Stimulated activated naive CD8-positive, alpha-beta T cell treated with anti-CD3 and anti-CD28 coated beads, Interleukin-15, Interleukin-2, amounts not matched to agents 100 U/mL and 50 U/mL, for 24 hours (primary cell): ENCODE measurements at regions not wholly inside any gene's neighbourhood (a gene's known extent, or its start where the extent isn't known, plus 50 kb on each side); places are given as distances from the start of the nearest gene placed in this dataset.
"Not testable (repeated sequence)": the region's sequence is repeated elsewhere in the genome, so short reads cannot be mapped to it uniquely, and the experiment has no call there.

Experiments used
- ATAC-seq: fragments of 150-1000 bp; cut with Tn5 transposase; one replicate; pipeline ENCODE4 v1.10.0; 2021
- DNase-seq: peaks from one replicate; pipeline ENCODE4 v3.0.0; 2021

DNA sequence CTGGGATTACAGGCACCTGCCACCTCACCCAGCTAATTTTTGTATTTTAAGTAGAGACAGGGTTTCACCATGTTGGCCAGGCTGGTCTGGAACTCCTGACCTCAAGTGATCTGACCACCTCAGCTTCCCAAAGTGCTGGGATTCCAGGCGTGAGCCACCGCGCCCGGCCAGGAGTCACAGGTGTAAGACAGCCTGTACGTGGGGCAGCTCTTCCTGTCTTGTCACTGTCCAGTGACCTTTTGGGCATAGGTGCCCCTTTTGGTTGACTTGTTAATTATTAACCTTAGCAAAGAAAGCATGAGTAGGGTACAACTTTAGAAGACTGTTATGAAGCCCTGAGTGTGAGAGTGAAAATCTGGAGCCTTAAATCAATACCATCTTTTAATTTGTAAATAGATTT is 703.7 kb upstream of the SOX11 start:
- not testable (repeated sequence) for DNase-seq, ATAC-seq

DNA sequence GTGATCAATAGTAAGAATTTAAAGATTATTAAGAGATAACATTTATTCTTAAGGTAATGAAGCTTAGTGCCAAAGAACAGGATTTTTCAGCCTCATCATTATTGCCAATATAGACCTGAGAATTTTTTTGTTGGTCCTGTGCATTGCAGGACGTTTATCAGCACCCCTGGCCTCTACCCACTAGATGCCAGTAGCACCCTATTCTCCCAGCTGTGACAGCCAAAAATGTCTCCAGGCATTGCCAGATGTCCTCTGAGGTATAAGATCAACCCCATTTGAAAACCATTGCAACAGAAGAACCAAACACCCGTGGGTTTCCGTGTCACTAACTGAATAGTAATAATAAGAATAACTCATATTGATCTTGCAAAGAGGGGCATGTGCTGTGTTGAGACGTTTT is 700.0 kb upstream of the SOX11 start:
- DNase-seq (no peak), ATAC-seq (no peak)

DNA sequence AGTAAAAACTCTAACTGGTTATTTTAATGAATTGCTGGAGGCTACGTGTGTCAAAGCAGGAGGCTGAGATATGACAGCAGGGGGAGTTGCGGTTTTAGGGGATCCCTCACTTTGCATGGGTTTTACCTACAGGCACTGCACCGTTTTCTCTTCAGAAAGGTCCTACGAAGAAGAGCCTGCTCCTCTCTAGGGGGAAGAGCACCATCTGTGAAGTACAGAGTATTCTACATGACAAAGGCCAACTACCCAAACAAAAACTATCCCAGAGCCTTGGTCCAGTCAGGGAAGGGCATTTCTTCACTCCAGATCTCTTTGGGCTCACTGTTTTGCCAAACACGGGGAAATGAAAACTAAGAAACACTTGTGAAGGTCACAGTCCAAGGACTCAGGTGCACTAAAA is 696.7 kb upstream of the SOX11 start:
- no peak for DNase-seq
- no peak for ATAC-seq

DNA sequence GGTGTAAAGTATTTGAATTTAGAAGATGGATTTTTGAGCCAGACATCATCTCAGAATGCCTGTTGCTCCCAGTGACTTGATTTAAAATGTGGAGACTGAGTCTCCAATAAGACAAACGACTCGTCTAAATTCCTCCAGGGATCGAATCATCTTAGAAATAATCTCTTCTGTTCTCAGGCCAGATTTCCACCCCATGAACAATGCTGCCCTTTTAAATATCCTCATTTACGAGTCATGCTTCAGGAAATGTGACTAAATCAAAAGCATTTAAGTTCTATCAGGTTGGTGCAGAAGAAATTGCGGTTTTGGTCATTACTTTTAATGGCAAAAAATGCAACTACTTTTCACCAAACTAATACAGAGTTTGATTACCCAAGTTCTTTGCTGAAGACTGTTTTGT is 684.6 kb upstream of the SOX11 start:
- DNase-seq, result no peak
- no peak for ATAC-seq

DNA sequence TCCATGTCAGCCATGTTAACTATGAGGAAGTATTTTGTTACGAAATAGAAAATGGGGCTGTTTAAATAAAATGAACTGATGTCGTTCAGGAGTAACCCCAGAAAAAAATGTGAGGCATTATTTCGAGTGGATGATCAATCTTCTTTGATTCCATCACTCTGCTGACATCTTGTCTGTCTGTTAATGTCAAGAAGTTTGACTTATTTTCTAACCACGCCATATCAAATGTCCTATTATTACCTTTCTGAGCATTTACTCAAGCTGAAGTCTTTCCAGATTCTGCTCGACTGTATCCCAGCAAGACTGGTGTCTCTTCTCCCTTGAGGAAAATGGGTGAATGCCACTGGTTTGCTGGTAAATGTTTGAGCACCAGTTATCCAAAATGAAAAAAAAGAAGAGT is 672.9 kb upstream of the SOX11 start:
- DNase-seq (no peak), ATAC-seq (no peak)

DNA sequence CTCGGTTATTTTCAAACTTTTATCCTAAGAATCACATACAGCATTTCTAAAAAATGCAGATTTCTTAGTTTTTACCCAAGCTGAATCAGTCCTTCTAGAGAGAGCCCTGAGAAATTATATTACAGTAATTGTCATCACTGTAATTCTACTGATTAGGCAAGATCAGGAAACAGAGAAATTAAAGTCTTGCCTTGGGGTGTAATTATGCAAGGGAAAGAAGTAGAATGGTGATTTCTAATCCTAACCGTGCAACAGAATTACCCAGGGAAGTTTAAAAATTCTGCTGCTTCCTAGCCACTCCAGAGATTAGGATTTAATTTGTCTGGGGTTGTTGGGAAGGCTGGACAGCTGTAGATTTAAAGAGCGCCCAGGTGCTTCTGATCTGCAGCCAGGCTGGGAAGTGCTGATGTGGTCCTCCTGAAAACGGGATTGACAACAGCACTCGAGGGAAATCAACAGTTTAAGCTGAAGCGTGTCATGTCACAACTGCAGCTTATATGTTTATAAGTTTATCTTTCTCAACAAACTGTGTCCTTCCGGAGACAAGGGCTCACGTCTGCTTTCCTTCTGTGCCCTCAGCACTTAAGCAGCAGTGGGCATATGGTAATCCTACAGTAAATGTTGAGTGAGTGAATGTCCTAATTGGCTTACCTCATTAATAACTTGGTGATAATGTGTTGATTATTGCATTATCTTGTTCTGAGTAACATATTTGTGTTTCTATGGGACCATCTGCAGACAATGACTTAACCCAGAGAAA is 671.9 kb upstream of the SOX11 start:
- ATAC-seq (no peak), DNase-seq (no peak)

DNA sequence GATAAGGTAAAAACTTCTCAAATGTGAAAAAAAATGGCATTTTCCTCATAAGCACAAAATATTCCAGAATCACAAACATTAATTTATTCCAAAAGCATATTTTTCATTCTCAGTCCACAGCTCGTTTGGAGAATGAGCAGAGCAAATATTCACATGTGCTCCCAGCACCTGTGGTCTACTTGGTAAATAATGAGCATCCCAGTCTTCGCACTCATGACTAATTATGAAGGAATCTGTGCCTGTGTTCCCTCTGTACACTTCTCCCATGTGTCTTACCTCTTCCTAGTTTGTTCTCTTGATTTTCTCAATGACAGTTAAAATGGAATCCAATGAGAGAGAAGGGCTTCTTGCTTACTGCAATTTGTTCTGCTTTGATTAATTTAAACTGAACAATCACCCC is 671.0 kb upstream of the SOX11 start:
- ATAC-seq (no peak), DNase-seq (no peak)

DNA sequence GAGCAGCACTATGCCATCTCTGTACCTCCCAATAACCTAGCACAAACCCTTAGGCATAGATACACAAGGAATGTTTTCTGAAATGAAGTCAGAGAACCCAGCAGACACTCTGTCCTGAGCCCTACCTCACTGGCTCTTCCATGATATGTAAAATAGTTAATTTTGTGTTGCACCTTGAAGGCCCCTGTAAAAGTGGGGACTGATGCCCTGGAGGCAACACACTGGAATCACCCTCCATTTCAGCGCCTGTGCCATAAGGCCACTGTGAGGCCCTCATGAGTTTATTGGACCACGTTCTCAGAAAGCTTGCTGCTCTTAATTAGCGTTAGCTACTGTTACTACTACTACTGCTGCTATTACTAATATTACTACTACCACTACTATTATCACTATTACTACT is 670.1 kb upstream of the SOX11 start:
- no peak for ATAC-seq
- DNase-seq, result no peak

DNA sequence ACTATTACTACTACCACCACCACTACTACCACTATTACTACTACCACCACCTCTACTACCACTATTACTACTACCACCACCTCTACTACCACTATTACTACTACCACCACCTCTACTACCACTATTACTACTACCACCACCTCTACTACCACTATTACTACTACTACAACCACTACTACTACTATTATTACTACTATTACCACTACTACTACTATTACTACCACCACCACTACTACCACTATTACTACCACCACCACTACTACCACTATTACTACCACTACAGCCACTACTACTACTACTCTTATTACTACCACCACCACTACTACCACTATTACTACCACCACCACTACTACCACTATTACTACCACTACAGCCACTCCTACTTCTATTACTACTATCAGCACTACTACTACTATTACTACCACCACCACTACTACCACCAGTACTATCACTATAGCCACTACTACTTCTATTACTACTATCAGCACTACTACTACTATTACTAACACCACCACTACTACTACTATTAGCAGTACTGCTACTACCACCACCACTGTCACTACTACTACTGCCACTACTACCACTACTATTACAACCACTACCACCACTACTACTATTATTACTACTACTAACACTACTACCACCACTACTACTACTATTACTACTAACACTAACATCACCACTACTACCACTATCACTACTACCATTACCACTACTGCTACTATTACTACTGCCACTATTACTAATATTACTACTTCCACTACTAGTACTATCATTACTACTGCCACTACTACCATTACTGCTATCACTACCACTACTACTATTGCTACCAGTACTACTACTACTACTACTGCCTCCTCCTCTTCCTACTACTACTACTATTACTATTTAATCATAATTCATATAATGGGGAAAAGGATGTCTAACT is 669.2 kb upstream of the SOX11 start:
- DNase-seq, ATAC-seq: not testable (repeated sequence)

DNA sequence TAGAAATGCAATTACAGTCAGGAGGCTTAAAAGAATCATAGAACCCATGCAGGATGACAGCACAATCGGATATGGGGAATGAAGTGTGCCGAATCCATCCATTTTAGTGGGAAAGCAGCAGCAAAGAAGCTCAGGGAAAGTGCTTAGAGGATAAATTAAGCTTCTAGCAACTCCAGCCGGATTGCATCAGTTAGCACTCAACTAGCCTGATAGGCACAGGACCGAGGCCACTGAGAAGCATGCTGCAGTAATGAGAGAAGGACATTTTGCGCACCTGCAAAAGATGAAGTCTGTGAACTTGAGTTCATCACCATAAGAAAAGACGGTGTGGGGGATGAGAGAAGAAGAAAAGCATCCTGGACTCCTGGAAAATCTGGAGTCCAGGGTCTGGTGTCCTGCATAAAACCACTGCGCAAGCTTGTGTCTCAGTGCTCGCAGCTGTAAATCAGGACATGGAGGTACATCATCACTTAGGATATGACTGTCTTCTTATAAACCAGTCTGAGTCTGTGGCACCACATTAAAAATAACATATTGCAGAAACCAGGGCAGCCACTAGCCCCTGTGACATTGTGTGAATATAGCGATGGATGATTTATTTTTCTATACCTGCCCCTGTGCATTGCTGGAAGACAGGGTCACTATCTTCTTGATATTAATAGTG is 665.5 kb upstream of the SOX11 start:
- DNase-seq, result no peak
- no peak for ATAC-seq

DNA sequence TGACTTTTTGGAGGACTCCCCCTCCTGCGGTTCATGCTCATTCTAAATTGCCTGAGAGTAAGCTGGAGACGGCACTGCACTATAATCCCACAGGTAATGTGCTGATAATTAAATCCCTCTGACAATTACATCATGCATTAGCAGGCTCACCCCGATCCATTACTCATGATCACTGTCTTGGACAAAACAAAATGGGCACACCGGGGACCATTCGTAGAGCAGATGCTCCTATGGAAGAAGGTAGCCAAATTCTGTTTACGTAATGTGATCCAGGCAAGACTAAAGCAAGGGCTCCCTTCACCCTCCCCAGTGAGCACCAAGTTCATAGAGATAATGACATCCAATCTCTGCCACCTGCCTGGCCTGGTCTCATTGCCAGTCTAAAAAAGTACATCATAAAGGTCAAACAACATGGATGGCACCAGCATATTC is 657.1 kb upstream of the SOX11 start:
- DNase-seq (no peak), ATAC-seq (no peak)

DNA sequence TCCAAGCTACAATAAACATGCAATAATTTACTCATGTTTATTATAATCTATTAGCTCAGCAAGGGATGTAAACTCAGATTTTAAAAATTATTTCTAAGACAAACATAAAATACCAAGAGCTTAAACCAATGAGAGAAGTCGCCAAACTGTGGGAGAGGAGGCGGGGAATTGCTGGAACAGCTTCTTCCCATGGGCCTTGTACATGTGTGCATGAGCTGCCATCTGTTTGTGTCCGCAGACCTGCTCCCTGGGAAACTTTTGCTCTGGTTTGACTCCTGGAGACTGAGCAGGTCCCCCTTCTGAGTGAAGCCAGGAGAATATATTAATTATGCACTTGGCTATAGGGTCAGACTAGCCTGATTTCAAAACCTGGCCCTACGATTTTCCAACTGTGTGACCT is 655.9 kb upstream of the SOX11 start:
- ATAC-seq, result no peak
- no peak for DNase-seq

DNA sequence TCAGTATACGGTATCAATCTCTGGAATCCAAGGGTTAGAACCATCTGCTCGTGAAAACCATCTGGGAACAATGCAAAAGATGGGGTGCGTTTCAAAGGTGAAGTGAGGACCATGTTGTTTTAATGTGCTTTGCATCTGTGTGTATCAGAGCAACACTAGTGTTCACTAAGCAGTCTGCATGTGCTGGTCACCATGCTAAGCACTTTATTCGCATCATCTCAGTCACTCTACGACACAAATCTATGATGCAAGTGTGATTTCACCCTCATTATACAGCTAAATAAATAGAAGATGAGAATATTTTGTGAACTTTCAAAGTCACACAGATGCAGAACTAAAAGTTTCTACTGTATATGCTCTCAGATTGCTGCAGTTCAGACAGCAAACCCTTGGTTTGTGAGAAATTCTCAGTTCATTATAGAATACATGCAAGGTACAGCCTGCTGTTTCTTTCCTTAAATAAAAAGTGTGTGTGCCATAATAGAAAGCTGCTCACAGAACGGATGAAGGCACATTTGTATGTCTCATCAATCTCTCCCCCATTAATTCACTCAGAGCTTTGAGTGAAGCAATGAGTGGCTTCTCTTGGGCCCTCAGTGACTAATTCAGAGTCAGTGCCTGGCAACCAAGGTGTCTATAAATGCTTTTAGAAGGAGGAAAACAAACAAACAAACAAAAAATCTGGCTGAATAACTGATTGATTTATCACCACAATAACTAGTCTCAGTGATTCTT is 652.8 kb upstream of the SOX11 start:
- DNase-seq, result no peak
- ATAC-seq, result no peak

DNA sequence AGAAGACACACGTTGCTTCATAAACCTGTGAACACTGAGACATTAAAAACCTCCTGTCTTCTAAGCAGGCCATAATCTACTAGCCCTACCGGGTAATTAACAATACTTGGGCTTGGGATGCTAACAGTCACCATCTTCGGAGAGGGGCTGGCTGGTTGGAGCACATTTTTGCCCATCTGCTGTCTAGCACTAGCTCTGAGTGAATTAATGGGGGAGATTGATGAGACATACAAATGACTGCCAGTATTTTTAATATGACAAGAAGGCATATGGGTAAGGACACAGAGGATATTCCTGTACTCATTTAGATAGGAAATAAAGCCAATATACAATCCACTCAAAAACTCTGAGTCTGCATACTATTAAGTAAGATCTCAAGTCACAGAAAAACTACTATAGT is 651.6 kb upstream of the SOX11 start:
- no peak for DNase-seq
- ATAC-seq, result no peak

DNA sequence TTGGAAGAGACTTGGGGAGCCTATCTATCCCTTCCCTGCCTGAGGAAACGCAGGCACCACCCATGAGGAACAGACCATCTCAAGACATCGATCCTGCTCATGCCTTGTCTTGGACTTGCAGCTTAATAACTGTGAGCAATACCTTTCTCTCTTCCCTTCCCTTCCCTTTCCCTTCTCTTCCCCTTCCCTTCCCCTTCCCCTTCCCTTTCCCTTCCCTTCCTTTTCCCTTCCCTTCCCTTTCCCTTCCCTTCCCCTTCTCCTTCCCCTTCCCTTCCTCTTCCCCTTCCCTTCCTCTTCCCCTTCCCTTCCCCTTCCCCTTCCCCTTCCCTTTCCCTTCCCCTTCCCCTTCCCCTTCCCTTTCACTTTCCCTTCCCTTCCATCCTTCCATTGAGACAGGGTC is 650.7 kb upstream of the SOX11 start:
- ATAC-seq, result no peak
- DNase-seq, result no peak

DNA sequence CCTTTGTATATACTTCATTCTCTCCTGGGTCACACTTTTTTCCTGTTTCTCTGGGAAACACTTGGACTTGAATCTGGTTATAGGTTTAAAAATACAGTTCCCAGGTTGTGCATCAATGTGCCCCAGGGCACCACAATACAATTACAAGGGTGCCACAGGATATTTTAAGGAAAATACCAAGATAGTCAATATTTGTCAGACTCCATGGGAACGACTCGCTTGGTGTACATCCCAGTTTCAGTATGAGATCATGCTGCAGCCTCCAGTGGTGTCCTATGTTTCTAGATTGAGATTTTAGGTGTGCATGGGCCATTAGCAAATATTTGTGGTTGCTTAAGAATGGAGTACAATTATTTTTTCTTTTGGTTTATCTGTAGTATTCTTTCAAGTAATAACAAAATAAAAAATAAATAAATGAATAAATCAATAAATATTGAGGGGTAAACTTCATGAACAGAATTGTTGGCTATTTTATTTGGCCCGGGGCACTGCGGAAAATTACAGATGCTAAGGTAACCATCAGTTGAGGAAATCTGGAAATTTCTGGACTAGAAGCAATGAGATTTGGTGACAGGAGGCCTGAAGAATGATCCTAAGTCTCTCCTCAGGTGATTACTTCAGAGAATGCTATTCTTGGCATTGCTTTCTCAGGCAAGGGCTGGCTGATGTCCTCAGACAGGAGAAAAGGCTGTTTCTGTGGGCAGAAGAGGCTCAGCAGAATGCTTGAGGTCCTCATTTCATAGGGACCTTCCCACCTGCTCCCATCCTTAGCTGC is 649.3 kb upstream of the SOX11 start:
- ATAC-seq (no peak), DNase-seq (no peak)

DNA sequence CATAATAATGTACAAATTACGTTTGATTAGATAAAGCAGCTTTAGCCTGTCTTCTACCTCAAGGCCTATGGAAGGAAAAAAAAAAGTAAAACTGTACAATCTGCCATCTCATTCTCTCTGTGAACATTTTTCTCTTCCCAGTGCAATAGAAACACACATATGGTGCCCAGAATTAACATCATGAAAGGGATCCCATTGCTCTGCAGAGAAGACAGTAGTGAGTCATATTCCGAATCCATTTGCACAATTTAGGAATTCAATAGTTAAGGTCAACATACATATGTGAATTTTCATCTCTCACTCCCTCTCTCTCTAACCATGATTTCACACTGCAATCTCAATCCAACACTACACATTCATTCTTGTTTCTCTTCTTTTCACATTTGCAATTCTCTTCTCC is 640.9 kb upstream of the SOX11 start:
- ATAC-seq, result no peak

DNA sequence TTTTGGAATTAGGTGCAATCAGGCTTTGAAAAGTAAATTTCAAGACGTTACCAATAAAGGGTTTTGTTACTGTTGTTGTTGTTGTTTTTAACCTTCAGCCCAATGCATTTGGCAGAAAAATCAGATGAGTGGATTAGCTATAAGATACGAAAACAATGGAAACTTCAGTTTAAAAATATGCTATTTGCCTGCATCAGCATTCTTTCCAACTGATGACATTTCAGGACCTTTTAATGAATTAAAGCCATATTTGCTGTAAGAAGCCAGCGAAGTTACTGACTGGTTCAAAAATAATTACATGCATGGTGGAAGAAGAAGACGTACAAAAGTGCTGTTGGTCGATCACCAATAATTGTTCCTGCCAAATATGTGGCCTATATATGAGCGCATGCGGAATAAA is 639.3 kb upstream of the SOX11 start:
- DNase-seq (no peak), ATAC-seq (no peak)

More for the DNA sequence above, 640.9 kb upstream of the SOX11 start:
- no peak for DNase-seq

DNA sequence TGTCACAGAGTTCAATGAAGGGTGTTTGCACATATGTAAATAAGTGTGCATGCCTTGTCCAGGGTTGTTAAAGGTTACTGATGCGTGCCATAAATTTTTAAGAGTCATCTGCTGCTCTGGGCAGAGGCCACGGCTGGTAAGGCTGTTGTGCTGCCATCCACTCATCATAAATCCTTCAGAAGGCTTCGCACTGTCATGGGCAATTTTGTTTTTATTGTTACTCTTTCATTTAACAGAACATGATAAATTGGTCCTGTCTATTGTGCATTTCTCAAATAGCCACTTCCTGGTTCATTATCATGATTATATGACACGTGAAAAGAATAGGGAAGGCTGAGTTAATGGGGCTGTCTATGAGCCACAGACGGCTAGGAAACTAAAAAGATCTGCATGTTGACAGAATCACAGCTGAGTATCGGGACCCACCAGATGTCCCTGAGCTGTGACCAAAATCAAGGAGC is 634.3 kb upstream of the SOX11 start:
- ATAC-seq (no peak), DNase-seq (no peak)

DNA sequence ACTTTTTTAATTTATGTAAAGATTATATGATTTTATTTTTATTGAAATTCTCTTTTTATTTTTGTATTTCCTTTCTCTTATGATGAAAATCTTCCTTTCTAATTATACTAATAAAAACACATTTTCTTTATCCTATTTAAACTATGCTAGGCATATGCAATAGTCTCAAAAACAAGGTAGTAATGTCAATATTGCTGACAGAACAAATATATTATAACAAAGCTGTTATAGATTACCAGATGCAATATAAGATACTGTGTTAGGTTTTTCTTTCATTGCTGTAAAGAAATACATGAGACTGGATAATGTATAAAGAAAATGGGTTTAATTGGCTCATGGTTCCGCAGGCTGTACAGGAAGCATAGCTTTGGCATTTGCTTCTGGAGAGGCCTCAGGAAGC is 631.2 kb upstream of the SOX11 start:
- no peak for ATAC-seq
- no peak for DNase-seq

DNA sequence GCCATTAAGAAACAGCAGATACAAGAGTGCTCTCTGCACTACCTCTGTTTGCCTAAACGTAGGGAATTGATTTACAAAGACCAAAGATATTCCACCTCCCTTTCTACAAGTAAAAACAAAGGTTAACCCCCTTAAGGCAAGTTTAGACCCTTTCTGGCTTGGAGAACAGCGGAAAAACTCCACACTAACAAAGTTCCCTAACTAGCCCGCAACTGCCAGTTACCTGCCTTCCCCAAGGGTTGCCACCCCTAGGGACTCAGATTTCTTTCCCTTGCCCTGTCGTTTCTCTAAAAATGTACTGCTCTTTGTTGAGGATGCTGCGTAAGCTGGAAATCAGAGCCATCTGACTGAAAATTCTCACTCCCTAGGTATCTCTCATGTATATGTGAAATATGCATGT is 627.5 kb upstream of the SOX11 start:
- ATAC-seq (no peak), DNase-seq (no peak)
